Renal cortical epithelial cell (primary cell): ENCODE measurements at regions not wholly inside any gene's neighbourhood (a gene's known extent, or its start where the extent isn't known, plus 50 kb on each side); places are given as distances from the start of the nearest gene placed in this dataset.

Source experiments
- DNase-seq: peaks from one replicate; pipeline ENCODE4 v3.0.0-alpha.2; 2011; ENCODE audit warnings: low read depth

GRCh38 chr2:155689791-155690190 lies 642.7 kb downstream of the NR4A2 start:
- no peak for DNase-seq

GRCh38 chr2:155687181-155687580 lies 645.3 kb downstream of the NR4A2 start:
- no peak for DNase-seq

GRCh38 chr2:155679647-155680046 lies 652.9 kb downstream of the NR4A2 start:
- DNase-seq: no peak

- DNase-seq: no peak
These were observed 656.6 kb downstream of the NR4A2 start for GRCh38 chr2:155675920-155676319.

DNA sequence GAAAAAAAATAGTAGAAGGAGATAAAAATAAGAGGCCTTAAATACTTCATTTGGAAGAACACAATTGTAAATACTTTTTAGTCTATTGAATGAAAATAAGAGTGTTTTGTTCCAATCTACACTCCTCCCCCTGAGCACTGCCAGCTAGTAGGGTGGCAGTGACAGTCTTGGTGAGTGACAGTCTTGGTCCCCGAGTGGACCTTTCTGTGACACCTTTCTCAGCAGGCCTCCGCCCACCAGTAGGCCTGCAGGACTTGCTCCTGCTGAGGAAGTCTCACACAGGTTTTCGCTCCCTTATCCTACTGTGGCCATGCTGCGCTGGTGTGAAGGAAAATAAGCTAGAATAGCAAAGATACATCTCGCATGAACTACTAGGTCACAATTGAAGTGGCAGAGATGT lies 666.8 kb downstream of the NR4A2 start:
- DNase-seq: no peak

- no peak for DNase-seq
These were observed 669.3 kb downstream of the NR4A2 start for GRCh38 chr2:155663265-155663664.

GRCh38 chr2:155662224-155662623 lies 670.3 kb downstream of the NR4A2 start:
- no peak for DNase-seq

GRCh38 chr2:155653176-155653575 lies 679.3 kb downstream of the NR4A2 start:
- no peak for DNase-seq

- no peak for DNase-seq
These were observed 680.7 kb downstream of the NR4A2 start for GRCh38 chr2:155651851-155652250.

DNA sequence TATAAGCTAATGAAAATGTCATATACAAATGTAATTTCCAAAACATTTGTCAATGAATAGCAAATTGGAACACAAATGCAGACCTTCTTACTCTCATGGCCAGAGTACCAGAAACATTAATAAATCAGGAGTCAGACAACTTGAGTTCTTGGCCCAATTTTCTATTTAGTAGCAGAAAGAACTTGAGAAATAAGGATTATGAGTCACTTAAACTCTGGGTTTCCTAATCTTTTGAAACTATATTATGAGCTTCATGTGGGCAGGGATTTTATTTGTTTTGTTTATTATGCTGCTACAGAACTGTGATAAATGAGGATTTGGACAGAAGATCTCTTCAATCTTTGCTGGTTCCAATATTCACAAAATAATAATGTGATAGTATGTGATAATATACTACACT lies 686.7 kb downstream of the NR4A2 start:
- DNase-seq: no peak

DNA sequence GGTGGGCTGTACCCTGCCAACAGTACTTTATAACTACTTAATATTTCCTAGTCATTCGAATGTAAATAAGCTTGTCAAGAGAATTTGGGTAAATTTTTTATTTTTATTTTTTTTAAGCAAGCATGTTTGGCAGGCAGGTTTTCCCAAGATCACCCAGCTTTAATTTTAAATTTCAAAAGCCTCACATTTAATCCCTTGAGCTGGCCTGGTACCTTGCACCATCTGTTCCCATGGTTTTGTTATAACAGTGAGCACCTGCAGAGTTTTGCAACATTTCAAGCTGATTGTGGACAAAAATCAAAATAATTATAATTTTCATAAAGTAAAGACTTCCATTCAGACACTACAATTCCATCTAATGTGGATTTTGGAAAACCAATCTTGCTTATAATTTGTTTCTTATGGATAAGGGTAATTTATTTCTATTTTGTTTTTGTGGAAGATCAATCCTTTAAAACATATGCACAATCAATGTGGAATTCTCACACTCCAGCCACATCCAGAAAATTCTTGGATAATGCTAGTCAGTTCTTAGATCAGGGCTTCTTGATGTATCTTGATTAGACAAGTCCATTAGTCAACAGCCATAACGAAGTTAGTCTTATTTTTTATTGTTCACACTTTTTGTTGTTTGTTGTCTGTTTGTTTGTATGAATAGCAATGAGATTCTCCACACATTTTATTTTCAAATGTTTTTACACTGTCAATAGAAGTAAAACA lies 689.3 kb downstream of the NR4A2 start:
- DNase-seq: no peak

- DNase-seq: no peak
These were observed 698.5 kb downstream of the NR4A2 start for GRCh38 chr2:155633887-155634570.

DNA sequence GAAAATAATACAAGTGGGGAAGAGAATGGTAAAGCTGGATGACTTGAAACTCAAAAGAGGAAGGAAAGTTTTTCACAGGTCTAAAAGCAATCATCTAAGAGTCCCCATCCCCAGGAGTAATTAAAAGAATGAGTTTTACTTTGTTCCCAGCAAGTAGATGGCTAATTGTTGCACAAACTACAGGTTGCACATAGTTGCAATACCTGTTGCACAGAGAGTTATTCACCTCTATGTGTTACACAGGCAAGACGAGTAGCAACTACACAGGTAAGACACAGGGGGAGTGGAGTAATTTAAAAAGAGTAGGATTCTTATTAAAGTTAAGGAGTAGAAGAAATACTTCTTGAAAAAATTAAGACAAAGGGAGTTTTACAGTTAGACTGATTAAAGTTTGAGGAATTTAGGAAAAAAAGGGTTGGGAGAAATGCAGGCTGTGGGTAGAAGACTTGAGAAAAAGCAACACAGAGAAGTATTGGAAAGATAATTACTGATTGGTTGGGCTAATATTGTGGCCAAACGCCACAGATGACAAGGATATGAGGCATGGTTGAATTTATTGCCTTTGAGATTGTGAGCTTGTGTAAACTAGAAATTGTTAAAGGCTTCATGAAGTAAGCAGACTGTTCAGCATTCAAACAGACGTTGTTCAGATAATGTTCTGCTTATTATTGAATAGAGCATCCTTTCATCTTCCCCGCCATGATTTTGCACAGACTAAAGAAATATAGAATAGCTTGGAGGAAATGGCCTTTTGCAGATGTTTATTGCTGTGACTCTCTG lies 699.3 kb downstream of the NR4A2 start:
- DNase-seq: no peak

- DNase-seq: no peak
These were observed 701.8 kb downstream of the NR4A2 start for GRCh38 chr2:155630760-155631159.

- no peak for DNase-seq
These were observed 710.1 kb downstream of the NR4A2 start for GRCh38 chr2:155622443-155622842.

GRCh38 chr2:155600914-155601760 lies 731.4 kb downstream of the NR4A2 start:
- DNase-seq: no peak

DNA sequence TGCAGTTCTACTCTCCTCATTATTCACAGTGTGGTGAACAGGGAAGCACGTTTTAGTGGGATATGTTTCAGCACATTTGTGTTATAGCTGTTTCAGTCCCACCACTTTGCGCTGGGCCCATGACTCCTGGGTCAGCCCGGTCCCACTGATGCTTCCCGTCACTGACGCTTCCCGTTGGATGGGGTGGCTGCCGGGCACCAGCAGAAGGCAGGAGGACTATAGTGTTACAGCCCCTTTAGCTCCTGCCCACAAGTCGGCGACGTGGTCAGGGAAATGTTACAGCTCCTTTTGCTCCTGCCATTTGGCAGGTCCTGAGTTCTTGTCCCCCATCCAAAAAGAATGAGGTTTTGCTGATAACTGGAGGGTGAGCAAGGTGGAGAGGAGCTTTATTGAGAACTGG lies 732.2 kb downstream of the NR4A2 start:
- no peak for DNase-seq

GRCh38 chr2:155599834-155600233 lies 732.7 kb downstream of the NR4A2 start:
- DNase-seq: no peak

DNA sequence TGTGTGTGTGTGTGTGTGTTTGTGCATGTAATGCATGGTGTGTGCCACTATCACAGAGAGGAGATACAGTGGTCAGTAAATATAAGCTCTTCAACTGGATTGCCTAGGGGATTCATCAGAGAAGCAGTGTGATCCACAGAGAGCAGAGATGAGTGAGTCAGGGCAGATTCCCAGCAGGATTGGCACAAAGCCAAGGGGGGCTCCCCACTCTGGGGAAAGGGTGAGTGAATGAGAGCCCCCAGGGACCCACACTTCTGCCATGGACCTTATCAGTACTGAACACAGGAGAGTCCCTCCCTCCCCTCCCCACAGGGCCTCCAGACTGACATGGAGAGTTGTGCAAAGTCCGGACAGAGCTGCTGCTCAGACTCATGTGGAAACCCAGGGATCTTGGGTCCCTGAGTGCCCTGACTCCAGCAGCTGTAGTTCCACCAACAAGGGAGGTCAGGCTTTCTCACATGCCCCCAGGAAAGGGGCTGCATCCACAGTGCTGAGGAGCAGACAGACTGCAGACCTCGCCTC lies 748.8 kb downstream of the NR4A2 start:
- DNase-seq: no peak

GRCh38 chr2:155574941-155575340 lies 757.6 kb downstream of the NR4A2 start:
- DNase-seq: no peak

DNA sequence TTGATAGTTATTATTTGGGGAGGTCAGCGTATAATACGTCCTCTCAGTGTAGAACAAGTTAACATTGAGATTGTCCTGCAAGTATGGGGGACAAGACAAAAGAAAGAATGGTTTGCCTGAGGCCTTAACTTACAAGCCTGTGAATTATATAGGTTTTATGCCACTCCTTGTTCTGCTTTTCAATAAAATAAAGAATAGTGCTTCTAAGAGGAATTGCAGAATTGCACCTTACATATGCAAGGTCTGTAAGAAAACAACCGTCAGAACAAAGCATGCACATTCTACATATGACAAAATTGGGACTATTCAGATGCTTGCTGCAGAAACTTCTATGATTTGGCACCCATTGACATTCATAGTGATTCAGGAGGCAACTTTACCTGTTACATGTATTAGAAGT lies 785.0 kb downstream of the NR4A2 start:
- DNase-seq: no peak
